ENCODE measurements at regions not wholly inside any gene's neighbourhood (a gene's known extent, or its start where the extent isn't known, plus 50 kb on each side); places are given as distances from the start of the nearest gene placed in this dataset.

DNA sequence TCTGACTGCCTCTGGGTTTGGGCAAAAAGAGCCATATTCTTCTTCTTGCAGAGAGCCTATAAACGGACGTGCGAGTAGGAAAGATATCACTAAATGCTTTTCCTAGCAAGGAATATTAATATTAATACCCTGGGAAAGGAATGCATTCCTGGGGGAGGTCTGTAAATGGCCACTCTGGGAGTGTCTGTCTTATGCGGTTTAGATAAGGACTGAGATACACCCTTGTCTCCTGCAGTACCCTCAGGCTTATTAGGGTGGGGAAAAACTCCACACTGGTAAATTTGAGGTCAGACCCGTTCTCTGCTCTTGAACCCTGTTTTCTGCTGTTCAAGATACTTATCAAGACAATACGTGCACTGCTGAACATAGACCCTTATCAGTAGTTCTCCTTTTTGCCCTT, 763.8 kb downstream of the SLITRK5 start:
- TF ChIP-seq POLR2AphosphoS5 (IDR thresholded peaks at IDR 0.05) (no peak), POLR2A (IDR thresholded peaks at IDR 0.05) (no peak), CTCF (IDR thresholded peaks at IDR 0.05) (no peak)

Data from prostate gland (tissue), 2 donors.